HT1080 (cell line): ENCODE measurements at regions not wholly inside any gene's neighbourhood (a gene's known extent, or its start where the extent isn't known, plus 50 kb on each side); places are given as distances from the start of the nearest gene placed in this dataset.

Experiments
- DNase-seq: peaks from one replicate; pipeline ENCODE4 v3.0.0-alpha.2; 2015; ENCODE audit warnings: low read depth

- no peak for DNase-seq
These were observed 180.4 kb upstream of the NRXN1 start for GRCh38 chr2:51212374-51212773.

- DNase-seq = no peak
These were observed 176.6 kb upstream of the NRXN1 start for GRCh38 chr2:51208521-51208920.

- DNase-seq = no peak
These were observed 169.4 kb upstream of the NRXN1 start for GRCh38 chr2:51201295-51201694.

- no peak for DNase-seq
These were observed 162.7 kb upstream of the NRXN1 start for GRCh38 chr2:51194656-51195055.

GRCh38 chr2:51170273-51170672 is 138.3 kb upstream of the NRXN1 start:
- DNase-seq = no peak

GRCh38 chr2:51165534-51166260 is 133.8 kb upstream of the NRXN1 start:
- DNase-seq = peak; percentile 38

GRCh38 chr2:51158251-51158650 is 126.3 kb upstream of the NRXN1 start:
- no peak for DNase-seq

- no peak for DNase-seq
These were observed 121.3 kb upstream of the NRXN1 start for GRCh38 chr2:51153236-51153635.

- DNase-seq = no peak
These were observed 119.7 kb upstream of the NRXN1 start for GRCh38 chr2:51151490-51152140.

- no peak for DNase-seq
These were observed 117.8 kb upstream of the NRXN1 start for GRCh38 chr2:51149725-51150124.

- DNase-seq = no peak
These were observed 113.8 kb upstream of the NRXN1 start for GRCh38 chr2:51145761-51146160.

GRCh38 chr2:51120754-51121280 is 88.9 kb upstream of the NRXN1 start:
- DNase-seq = peak; percentile 79

- no peak for DNase-seq
These were observed 79.6 kb upstream of the NRXN1 start for GRCh38 chr2:51111532-51111931.

- DNase-seq = no peak
These were observed 76.9 kb upstream of the NRXN1 start for GRCh38 chr2:51108794-51109193.

- DNase-seq = no peak
These were observed 75.9 kb upstream of the NRXN1 start for GRCh38 chr2:51107841-51108240.

- no peak for DNase-seq
These were observed 73.9 kb upstream of the NRXN1 start for GRCh38 chr2:51105811-51106210.

GRCh38 chr2:51103205-51103604 is 71.3 kb upstream of the NRXN1 start:
- peak; percentile 87 for DNase-seq

GRCh38 chr2:51093016-51093415 is 61.1 kb upstream of the NRXN1 start:
- DNase-seq = no peak

- no peak for DNase-seq
These were observed 53.6 kb upstream of the NRXN1 start for GRCh38 chr2:51085420-51086068.

- DNase-seq = no peak
These were observed 52.8 kb upstream of the NRXN1 start for GRCh38 chr2:51084750-51085149.
